ENCODE measurements at regions not wholly inside any gene's neighbourhood (a gene's known extent, or its start where the extent isn't known, plus 50 kb on each side); places are given as distances from the start of the nearest gene placed in this dataset.
"Not testable (repeated sequence)": the region's sequence is repeated elsewhere in the genome, so short reads cannot be mapped to it uniquely, and the experiment has no call there.

- Mint-ChIP-seq H3K9me3 (peaks cover 6% of the 10 kb centered on the region), H3K4me1 (no peaks in the 10 kb centered on the region), H3K27me3 (no peaks in the 10 kb centered on the region), H3K27ac (no peak overlapping the region), H3K36me3 (no peaks in the 10 kb centered on the region), H3K4me3 (no peak overlapping the region)
- no peak for DNase-seq
These were observed 131.3 kb upstream of the DAP start for GRCh38 chr5:10892147-10892910.

GRCh38 chr5:10891193-10891592, 130.2 kb upstream of the DAP start:
- Mint-ChIP-seq H3K36me3 (no peaks in the 10 kb centered on the region), H3K27ac (no peak overlapping the region), H3K9me3 (peaks cover 6% of the 10 kb centered on the region), H3K4me1 (no peaks in the 10 kb centered on the region), H3K4me3 (no peak overlapping the region), H3K27me3 (no peaks in the 10 kb centered on the region)
- no peak for DNase-seq

- H3K27ac Mint-ChIP-seq = no peak overlapping the region
- H3K4me3 Mint-ChIP-seq = no peak overlapping the region
- no peaks in the 10 kb centered on the region for H3K36me3 Mint-ChIP-seq
- DNase-seq = no peak
- peaks cover 6% of the 10 kb centered on the region for H3K9me3 Mint-ChIP-seq
- H3K27me3 Mint-ChIP-seq = peaks cover 3% of the 10 kb centered on the region
- peaks cover 6% of the 10 kb centered on the region for H3K4me1 Mint-ChIP-seq
These were observed 125.5 kb upstream of the DAP start for GRCh38 chr5:10886497-10886896.

- no peak overlapping the region for H3K4me3 Mint-ChIP-seq
- H3K4me1 Mint-ChIP-seq = peaks cover 6% of the 10 kb centered on the region
- no peaks in the 10 kb centered on the region for H3K36me3 Mint-ChIP-seq
- H3K27me3 Mint-ChIP-seq = peaks cover 5% of the 10 kb centered on the region
- H3K9me3 Mint-ChIP-seq = peaks cover 4% of the 10 kb centered on the region
- H3K27ac Mint-ChIP-seq = no peak overlapping the region
- peak; percentile 22 for DNase-seq
These were observed 124.0 kb upstream of the DAP start for GRCh38 chr5:10885026-10885425.

GRCh38 chr5:10883945-10884344, 122.9 kb upstream of the DAP start:
- not testable (repeated sequence) for H3K4me3 Mint-ChIP-seq, DNase-seq, H3K27me3 Mint-ChIP-seq, H3K9me3 Mint-ChIP-seq, H3K27ac Mint-ChIP-seq, H3K4me1 Mint-ChIP-seq, H3K36me3 Mint-ChIP-seq

- no peaks in the 10 kb centered on the region for H3K9me3 Mint-ChIP-seq
- no peak for DNase-seq
- H3K4me3 Mint-ChIP-seq = no peak overlapping the region
- H3K36me3 Mint-ChIP-seq = no peaks in the 10 kb centered on the region
- H3K4me1 Mint-ChIP-seq = peaks cover 6% of the 10 kb centered on the region
- no peak overlapping the region for H3K27ac Mint-ChIP-seq
- H3K27me3 Mint-ChIP-seq = peaks cover 10% of the 10 kb centered on the region
These were observed 119.9 kb upstream of the DAP start for GRCh38 chr5:10880934-10881333.

GRCh38 chr5:10876996-10877395, 116.0 kb upstream of the DAP start:
- not testable (repeated sequence) for H3K27me3 Mint-ChIP-seq, H3K4me3 Mint-ChIP-seq, H3K4me1 Mint-ChIP-seq, H3K36me3 Mint-ChIP-seq, H3K27ac Mint-ChIP-seq, DNase-seq, H3K9me3 Mint-ChIP-seq

GRCh38 chr5:10876006-10876744, 115.1 kb upstream of the DAP start:
- Mint-ChIP-seq H3K4me1 (no peaks in the 10 kb centered on the region), H3K9me3 (no peaks in the 10 kb centered on the region), H3K4me3 (no peak overlapping the region), H3K27me3 (peaks cover 7% of the 10 kb centered on the region), H3K36me3 (no peaks in the 10 kb centered on the region), H3K27ac (no peak overlapping the region)
- no peak for DNase-seq

GRCh38 chr5:10875201-10875768, 114.3 kb upstream of the DAP start:
- Mint-ChIP-seq H3K4me3 (no peak overlapping the region), H3K36me3 (no peaks in the 10 kb centered on the region), H3K4me1 (no peaks in the 10 kb centered on the region), H3K9me3 (no peaks in the 10 kb centered on the region), H3K27me3 (peaks cover 7% of the 10 kb centered on the region), H3K27ac (no peak overlapping the region)
- no peak for DNase-seq

GRCh38 chr5:10874541-10874940, 113.5 kb upstream of the DAP start:
- no peak overlapping the region for H3K27ac Mint-ChIP-seq
- H3K9me3 Mint-ChIP-seq = no peaks in the 10 kb centered on the region
- no peak overlapping the region for H3K4me3 Mint-ChIP-seq
- no peaks in the 10 kb centered on the region for H3K27me3 Mint-ChIP-seq
- no peaks in the 10 kb centered on the region for H3K36me3 Mint-ChIP-seq
- no peaks in the 10 kb centered on the region for H3K4me1 Mint-ChIP-seq
- no peak for DNase-seq

GRCh38 chr5:10870791-10871190, 109.8 kb upstream of the DAP start:
- Mint-ChIP-seq H3K9me3 (no peaks in the 10 kb centered on the region), H3K4me1 (no peaks in the 10 kb centered on the region), H3K36me3 (no peaks in the 10 kb centered on the region), H3K27ac (no peak overlapping the region), H3K4me3 (no peak overlapping the region), H3K27me3 (peaks cover 2% of the 10 kb centered on the region)
- DNase-seq = no peak

- Mint-ChIP-seq H3K4me1 (no peaks in the 10 kb centered on the region), H3K27ac (no peak overlapping the region), H3K36me3 (no peaks in the 10 kb centered on the region), H3K9me3 (no peaks in the 10 kb centered on the region), H3K4me3 (no peak overlapping the region), H3K27me3 (peaks cover 4% of the 10 kb centered on the region)
- no peak for DNase-seq
These were observed 107.9 kb upstream of the DAP start for GRCh38 chr5:10868956-10869355.

GRCh38 chr5:10867389-10868303, 106.6 kb upstream of the DAP start:
- no peaks in the 10 kb centered on the region for H3K9me3 Mint-ChIP-seq
- peaks cover 3% of the 10 kb centered on the region for H3K4me1 Mint-ChIP-seq
- H3K27ac Mint-ChIP-seq = no peak overlapping the region
- H3K36me3 Mint-ChIP-seq = no peaks in the 10 kb centered on the region
- H3K27me3 Mint-ChIP-seq = peaks cover 11% of the 10 kb centered on the region
- DNase-seq = no peak
- H3K4me3 Mint-ChIP-seq = no peak overlapping the region

GRCh38 chr5:10866913-10867312, 105.9 kb upstream of the DAP start:
- no peak for DNase-seq
- Mint-ChIP-seq H3K4me3 (no peak overlapping the region), H3K27ac (no peak overlapping the region), H3K36me3 (no peaks in the 10 kb centered on the region), H3K9me3 (no peaks in the 10 kb centered on the region), H3K27me3 (peaks cover 11% of the 10 kb centered on the region), H3K4me1 (peaks cover 3% of the 10 kb centered on the region)
